Hepatocyte (in vitro differentiated cells): ENCODE measurements at regions not wholly inside any gene's neighbourhood (a gene's known extent, or its start where the extent isn't known, plus 50 kb on each side); places are given as distances from the start of the nearest gene placed in this dataset.

Experiments
- DNase-seq: peaks from one replicate; pipeline ENCODE4 v3.0.0-alpha.2; 2016; ENCODE audit warnings: low spot score
- H2AFZ ChIP-seq: fragments of 200-600 bp; sonication (generic); 2 replicates; pipeline ENCODE4 v1.6.0; 2016; ENCODE audit warnings: antibody characterized with exemption, mild to moderate bottlenecking
- H3K27ac ChIP-seq: fragments of 200-600 bp; sonication (generic); 2 replicates; pipeline ENCODE4 v1.5.1; 2016; ENCODE audit warnings: mild to moderate bottlenecking
- H3K27me3 ChIP-seq: fragments of 200-600 bp; sonication (generic); 2 replicates; pipeline ENCODE4 v1.6.1; 2016
- H3K36me3 ChIP-seq: fragments of 200-600 bp; sonication (generic); replicated peaks from 2 replicates; pipeline ENCODE4 v1.5.1; 2016; ENCODE audit warnings: low read depth; ENCODE audit not compliant: insufficient read depth
- H3K4me1 ChIP-seq: fragments of 200-600 bp; sonication (generic); 2 replicates; pipeline ENCODE4 v1.5.1; 2016; ENCODE audit warnings: mild to moderate bottlenecking, moderate library complexity; ENCODE audit not compliant: insufficient read depth
- H3K4me2 ChIP-seq: fragments of 200-600 bp; sonication (generic); 2 replicates; pipeline ENCODE4 v1.6.0; 2016
- H3K4me3 ChIP-seq: fragments of 200-600 bp; sonication (generic); 2 replicates; pipeline ENCODE4 v1.5.1; 2016; ENCODE audit warnings: mild to moderate bottlenecking
- H3K79me2 ChIP-seq: fragments of 200-600 bp; sonication (generic); 2 replicates; pipeline ENCODE4 v1.6.0; 2017; ENCODE audit warnings: mild to moderate bottlenecking
- H3K9me2 ChIP-seq: fragments of 200-600 bp; sonication (generic); replicated peaks from 2 replicates; pipeline ENCODE4 v1.6.0; 2017; ENCODE audit warnings: mild to moderate bottlenecking; ENCODE audit not compliant: insufficient read depth
- H3K9me3 ChIP-seq: fragments of 200-600 bp; sonication (generic); 2 replicates; pipeline ENCODE4 v1.5.1; 2016; ENCODE audit warnings: low read depth, mild to moderate bottlenecking
- H4K20me1 ChIP-seq: fragments of 200-600 bp; sonication (generic); 2 replicates; pipeline ENCODE4 v1.6.0; 2016; ENCODE audit warnings: mild to moderate bottlenecking; ENCODE audit not compliant: insufficient read depth, poor library complexity, severe bottlenecking
- EZH2 ChIP-seq: fragments of 200-600 bp; sonication (generic); IDR thresholded peaks from 2 replicates; pipeline ENCODE4 v1.6.1; 2016; ENCODE audit warnings: antibody characterized with exemption, mild to moderate bottlenecking, borderline replicate concordance
- EZH2phosphoT487 ChIP-seq: fragments of 200-600 bp; sonication (generic); IDR thresholded peaks from one replicate; pipeline ENCODE4 v1.6.1; 2018; ENCODE audit warnings: antibody characterized with exemption, mild to moderate bottlenecking, low read depth, moderate library complexity; ENCODE audit not compliant: unreplicated experiment, severe bottlenecking
- WGBS: methylation state at CpG from one replicate; pipeline ENCODE4 v1.1.6; 2016; ENCODE audit warnings: low lambda C conversion rate; ENCODE audit errors: missing lambda C conversion rate; 5-methylcytosine and 5-hydroxymethylcytosine counted together
- TF ChIP-seq, protein P1 (sequence below): fragments of 200-600 bp; sonication (generic); IDR thresholded peaks from 2 replicates; pipeline ENCODE4 v1.5.1; 2016; ENCODE audit warnings: antibody characterized with exemption, mild to moderate bottlenecking; ENCODE audit not compliant: poor library complexity

DNA sequence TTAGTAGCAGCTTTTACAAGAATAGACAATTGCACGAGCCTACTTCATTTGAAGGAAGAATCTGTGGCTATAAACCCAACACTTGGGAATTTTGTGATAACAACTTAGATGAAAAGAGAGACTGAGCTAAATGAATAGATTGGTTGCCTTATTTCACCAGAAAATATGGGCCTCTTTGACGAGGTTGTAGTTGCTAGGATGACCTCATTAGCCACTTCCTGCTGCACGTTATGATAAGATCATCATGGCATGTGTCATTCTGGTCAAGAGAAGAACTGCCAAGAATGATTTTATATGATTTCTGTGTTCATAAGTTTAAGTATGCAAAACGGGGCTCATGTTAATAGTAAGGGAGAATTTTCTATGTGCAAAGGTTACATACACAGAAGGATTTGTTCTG lies 321.9 kb upstream of the GIMD1 start:
- Histone ChIP-seq H3K4me1 (no peaks in the 10 kb centered on the region), H3K27me3 (no peaks in the 10 kb centered on the region), H3K79me2 (no peaks in the 10 kb centered on the region), H3K9me3 (no peaks in the 10 kb centered on the region), H3K9me2 (no peaks in the 10 kb centered on the region), H2AFZ (no peak overlapping the region), H3K4me3 (no peak overlapping the region), H3K4me2 (no peak overlapping the region), H4K20me1 (no peaks in the 10 kb centered on the region), H3K36me3 (no peaks in the 10 kb centered on the region), H3K27ac (no peak overlapping the region)
- TF ChIP-seq EZH2phosphoT487 (no peak), EZH2 (no peak)
- TF ChIP-seq, protein P1, sequence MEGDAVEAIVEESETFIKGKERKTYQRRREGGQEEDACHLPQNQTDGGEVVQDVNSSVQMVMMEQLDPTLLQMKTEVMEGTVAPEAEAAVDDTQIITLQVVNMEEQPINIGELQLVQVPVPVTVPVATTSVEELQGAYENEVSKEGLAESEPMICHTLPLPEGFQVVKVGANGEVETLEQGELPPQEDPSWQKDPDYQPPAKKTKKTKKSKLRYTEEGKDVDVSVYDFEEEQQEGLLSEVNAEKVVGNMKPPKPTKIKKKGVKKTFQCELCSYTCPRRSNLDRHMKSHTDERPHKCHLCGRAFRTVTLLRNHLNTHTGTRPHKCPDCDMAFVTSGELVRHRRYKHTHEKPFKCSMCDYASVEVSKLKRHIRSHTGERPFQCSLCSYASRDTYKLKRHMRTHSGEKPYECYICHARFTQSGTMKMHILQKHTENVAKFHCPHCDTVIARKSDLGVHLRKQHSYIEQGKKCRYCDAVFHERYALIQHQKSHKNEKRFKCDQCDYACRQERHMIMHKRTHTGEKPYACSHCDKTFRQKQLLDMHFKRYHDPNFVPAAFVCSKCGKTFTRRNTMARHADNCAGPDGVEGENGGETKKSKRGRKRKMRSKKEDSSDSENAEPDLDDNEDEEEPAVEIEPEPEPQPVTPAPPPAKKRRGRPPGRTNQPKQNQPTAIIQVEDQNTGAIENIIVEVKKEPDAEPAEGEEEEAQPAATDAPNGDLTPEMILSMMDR = no peak
- DNase-seq = no peak
- WGBS = 39% methylated on average over 4 of the region's 4 CpGs

DNA sequence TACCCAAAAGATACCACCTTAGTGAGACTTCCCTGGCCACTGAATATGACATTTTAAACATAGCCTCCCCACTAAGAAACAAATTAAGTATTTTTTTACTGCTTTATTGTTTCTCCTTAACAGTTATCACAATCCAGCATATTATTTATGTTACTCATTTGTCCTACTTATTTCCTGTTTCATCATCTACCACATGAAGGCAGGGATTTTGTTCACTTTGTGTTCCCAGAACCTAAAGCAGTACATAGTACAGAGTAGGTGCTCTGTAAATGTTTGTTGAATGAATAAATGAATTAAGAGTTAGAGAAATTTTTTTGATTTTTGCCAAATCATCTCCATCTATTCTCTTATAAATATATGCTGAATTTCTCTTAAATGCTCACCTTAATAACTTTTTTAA lies 318.4 kb upstream of the GIMD1 start:
- Histone ChIP-seq H3K9me3 (no peaks in the 10 kb centered on the region), H3K4me3 (no peak overlapping the region), H3K4me2 (no peak overlapping the region), H3K36me3 (no peaks in the 10 kb centered on the region), H3K4me1 (no peaks in the 10 kb centered on the region), H3K27ac (no peak overlapping the region), H3K9me2 (no peaks in the 10 kb centered on the region), H3K27me3 (no peaks in the 10 kb centered on the region), H2AFZ (no peak overlapping the region), H4K20me1 (no peaks in the 10 kb centered on the region), H3K79me2 (no peaks in the 10 kb centered on the region)
- DNase-seq = no peak
- TF ChIP-seq, protein P1 = no peak
- no peak for TF ChIP-seq EZH2
- TF ChIP-seq EZH2phosphoT487 = no peak

DNA sequence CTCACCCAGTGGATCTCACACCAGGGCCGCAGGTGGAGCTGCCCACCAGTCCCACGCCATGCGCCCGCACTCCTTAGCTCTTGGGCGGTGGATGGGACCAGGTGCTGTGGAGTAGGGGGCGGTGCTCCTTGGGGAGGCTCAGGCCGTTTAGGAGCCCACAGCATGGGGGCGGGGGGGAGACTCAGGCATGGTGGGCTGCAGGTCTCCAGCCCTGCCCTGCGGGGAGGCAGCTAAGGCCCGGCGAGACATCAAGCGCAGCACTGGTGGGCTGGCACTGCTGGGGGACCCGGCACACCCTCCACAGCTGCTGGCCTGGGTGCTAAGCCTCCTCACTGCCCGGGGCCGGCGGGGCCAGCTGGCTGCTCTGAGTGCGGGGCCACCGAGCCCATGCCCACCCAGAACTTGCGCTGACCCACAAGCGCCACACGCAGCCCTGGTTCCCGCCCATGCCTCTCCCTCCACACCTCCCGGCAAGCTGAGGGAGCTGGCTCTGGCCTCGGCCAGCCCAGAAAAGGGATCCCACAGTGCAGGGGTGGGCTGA lies 312.9 kb upstream of the GIMD1 start:
- no peaks in the 10 kb centered on the region for H3K9me2 ChIP-seq

DNA sequence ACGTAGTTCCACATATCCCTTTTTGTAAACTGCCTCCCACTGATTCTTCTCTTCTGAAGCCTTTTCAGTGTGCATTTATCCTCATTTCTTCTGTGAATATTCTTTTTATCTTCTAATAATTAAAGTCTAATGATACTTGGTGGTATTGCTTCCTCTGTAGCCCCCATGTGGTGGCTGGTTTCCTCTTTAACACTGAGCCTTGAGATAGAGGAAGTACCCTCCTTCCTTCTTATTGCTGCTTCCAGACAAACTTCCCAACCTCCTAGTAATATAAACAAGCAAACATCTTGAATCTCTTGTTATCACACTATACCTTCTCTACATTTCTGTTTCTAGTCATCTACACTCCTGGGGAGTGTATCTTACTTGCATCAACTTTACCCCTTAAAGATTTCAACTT lies 310.5 kb upstream of the GIMD1 start:
- no peak overlapping the region for H2AFZ ChIP-seq
- H3K9me3 ChIP-seq = no peaks in the 10 kb centered on the region
- no peaks in the 10 kb centered on the region for H3K4me1 ChIP-seq
- no peak for DNase-seq
- TF ChIP-seq EZH2 (no peak), EZH2phosphoT487 (no peak)
- TF ChIP-seq, protein P1 = no peak
- H3K9me2 ChIP-seq = no peaks in the 10 kb centered on the region
- no peaks in the 10 kb centered on the region for H3K79me2 ChIP-seq
- no peak overlapping the region for H3K27ac ChIP-seq
- H3K4me2 ChIP-seq = no peak overlapping the region
- H3K27me3 ChIP-seq = no peaks in the 10 kb centered on the region
- WGBS = 92% methylated on average over 1 of the region's 1 CpG
- H3K36me3 ChIP-seq = no peaks in the 10 kb centered on the region
- no peak overlapping the region for H3K4me3 ChIP-seq
- H4K20me1 ChIP-seq = no peaks in the 10 kb centered on the region

More for the DNA sequence above, 312.9 kb upstream of the GIMD1 start:
- Histone ChIP-seq H3K79me2 (no peaks in the 10 kb centered on the region), H3K4me2 (no peak overlapping the region), H3K4me1 (no peaks in the 10 kb centered on the region), H3K27ac (no peak overlapping the region), H4K20me1 (no peaks in the 10 kb centered on the region), H3K36me3 (no peaks in the 10 kb centered on the region), H3K27me3 (no peaks in the 10 kb centered on the region), H3K9me3 (no peaks in the 10 kb centered on the region), H2AFZ (no peak overlapping the region), H3K4me3 (no peak overlapping the region)
- WGBS = 87% methylated on average over 14 of the region's 24 CpGs
- no peak for DNase-seq
- TF ChIP-seq, protein P1 = no peak
